Body of pancreas (tissue), 4 donors: ENCODE measurements at regions not wholly inside any gene's neighbourhood (a gene's known extent, or its start where the extent isn't known, plus 50 kb on each side); places are given as distances from the start of the nearest gene placed in this dataset.

Experiments used
- ATAC-seq: fragments of 150-250 bp; one replicate; pipeline ENCODE4 v1.9.1; 2016
- DNase-seq, 4 donors: peaks; one replicate each; pipeline ENCODE4 v3.0.0-alpha.2; 2019
- H3K27ac ChIP-seq, 4 donors: fragments of 200-600 bp; sonication (generic); 1 replicate in 3 of 4; 2 replicates in 1 of 4; pipeline versions ENCODE4 v1.5.1 to v1.6.1; 2016 to 2019; ENCODE audit warnings: mild to moderate bottlenecking in 1 of 4, mixed read lengths in 1 of 4, moderate library complexity in 1 of 4
- H3K27me3 ChIP-seq, 2 donors: fragments of 200-600 bp; sonication (generic); one replicate each; pipeline ENCODE4 v1.6.0; 2016; ENCODE audit warnings: mild to moderate bottlenecking in 1 of 2
- H3K36me3 ChIP-seq, 2 donors: fragments of 200-600 bp; sonication (generic); replicated peaks in 1 of 2; 2 replicates each; pipeline ENCODE4 v1.5.1; 2016; ENCODE audit warnings: low read depth in 2 of 2; ENCODE audit not compliant: insufficient read depth in 1 of 2
- H3K4me1 ChIP-seq: fragments of 200-600 bp; sonication (generic); one replicate; pipeline ENCODE4 v1.6.0; 2016
- H3K4me3 ChIP-seq, 2 donors: fragments of 200-600 bp; sonication (generic); 1 replicate in 1 of 2; 2 replicates in 1 of 2; pipeline ENCODE4 v1.5.1; 2016 to 2019
- H3K9me3 ChIP-seq, 3 donors: fragments of 200-600 bp; sonication (generic); 1 replicate in 2 of 3; 2 replicates in 1 of 3; pipeline ENCODE4 v1.5.1; 2016
- POLR2A ChIP-seq, 3 donors: fragments of 450-650 bp; IDR thresholded peaks; one replicate each; pipeline ENCODE4 v1.6.1; 2016; ENCODE audit warnings: antibody characterized with exemption in 3 of 3, mild to moderate bottlenecking in 2 of 3
- WGBS, 2 donors: methylation state at CpG; one replicate each; pipeline ENCODE4 v1.1.5; 2017; 5-methylcytosine and 5-hydroxymethylcytosine counted together
- intact Hi-C: fragments of 100-400 bp; cut with DNase I; formaldehyde crosslinking; loops from one replicate; pipeline ENCODE4 v1.15.1; 2023
- TF ChIP-seq, protein P1 (sequence below), 7 experiments: fragments of 450-650 bp in 4 of 7; fragments of 200-600 bp in 3 of 7; sonication (generic) in 3 of 7; IDR thresholded peaks; one replicate each; pipeline ENCODE4 v1.5.1; 2016 to 2019; ENCODE audit warnings: antibody characterized with exemption in 7 of 7

DNA sequence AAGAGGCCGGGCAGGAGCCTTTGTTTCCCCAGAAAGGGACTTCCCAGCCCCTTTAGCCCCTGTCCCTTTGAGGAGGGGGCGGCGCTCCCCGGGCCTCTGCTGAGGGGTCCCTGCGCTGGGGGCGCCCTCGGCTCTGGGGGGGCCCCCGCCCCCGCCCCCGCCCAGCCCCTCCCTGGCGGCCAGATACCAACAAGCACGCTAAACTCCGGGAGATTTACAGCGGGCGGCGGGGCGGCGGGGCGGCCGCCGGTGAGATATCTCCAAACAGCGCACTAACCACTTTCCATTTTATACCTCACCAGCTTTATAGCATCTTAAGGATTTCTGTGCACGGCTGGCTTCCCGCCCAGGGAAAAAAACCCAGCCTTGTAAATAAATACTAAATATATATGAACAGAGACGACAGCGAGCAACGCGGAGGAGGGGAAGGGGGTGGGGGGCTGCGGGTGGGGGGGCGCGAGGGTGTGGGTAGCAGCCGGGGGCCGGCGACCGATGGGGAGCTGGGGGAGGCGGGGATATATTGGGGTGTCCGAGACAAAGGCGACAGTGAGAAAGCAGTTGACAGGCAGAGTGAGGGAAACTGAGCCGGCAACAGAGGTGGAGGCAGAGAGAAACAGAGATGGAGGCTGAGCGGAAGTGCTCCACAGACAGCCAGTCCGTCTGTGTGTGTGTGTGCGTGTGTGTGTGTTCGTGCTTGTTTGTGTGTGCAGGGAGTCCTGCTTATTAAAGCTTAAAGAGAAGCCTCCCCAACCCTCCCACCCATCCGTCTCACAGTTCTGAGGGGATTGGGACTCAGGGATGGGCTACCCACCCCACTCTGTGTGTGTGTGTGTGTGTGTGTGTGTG lies 85.8 kb downstream of the HIF1AN start:
- Histone ChIP-seq H3K9me3 (no peaks in the 10 kb centered on the region), H3K36me3 (no peaks in the 10 kb centered on the region), H3K27ac (no peak overlapping the region), H3K27me3 (peaks cover 0 to 7% of the 10 kb centered on the region in 2 donors), H3K4me1 (no peaks in the 10 kb centered on the region), H3K4me3 (no peak overlapping the region)
- ATAC-seq (no peak), DNase-seq (no peak)
- WGBS, 2 donors = 13 to 17% methylated on average over 23 to 42 of the region's 44 CpGs
- intact Hi-C loops = no loop called here
- no peak for TF ChIP-seq POLR2A (IDR thresholded peaks at IDR 0.05)
- TF ChIP-seq, protein P1, sequence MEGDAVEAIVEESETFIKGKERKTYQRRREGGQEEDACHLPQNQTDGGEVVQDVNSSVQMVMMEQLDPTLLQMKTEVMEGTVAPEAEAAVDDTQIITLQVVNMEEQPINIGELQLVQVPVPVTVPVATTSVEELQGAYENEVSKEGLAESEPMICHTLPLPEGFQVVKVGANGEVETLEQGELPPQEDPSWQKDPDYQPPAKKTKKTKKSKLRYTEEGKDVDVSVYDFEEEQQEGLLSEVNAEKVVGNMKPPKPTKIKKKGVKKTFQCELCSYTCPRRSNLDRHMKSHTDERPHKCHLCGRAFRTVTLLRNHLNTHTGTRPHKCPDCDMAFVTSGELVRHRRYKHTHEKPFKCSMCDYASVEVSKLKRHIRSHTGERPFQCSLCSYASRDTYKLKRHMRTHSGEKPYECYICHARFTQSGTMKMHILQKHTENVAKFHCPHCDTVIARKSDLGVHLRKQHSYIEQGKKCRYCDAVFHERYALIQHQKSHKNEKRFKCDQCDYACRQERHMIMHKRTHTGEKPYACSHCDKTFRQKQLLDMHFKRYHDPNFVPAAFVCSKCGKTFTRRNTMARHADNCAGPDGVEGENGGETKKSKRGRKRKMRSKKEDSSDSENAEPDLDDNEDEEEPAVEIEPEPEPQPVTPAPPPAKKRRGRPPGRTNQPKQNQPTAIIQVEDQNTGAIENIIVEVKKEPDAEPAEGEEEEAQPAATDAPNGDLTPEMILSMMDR (IDR thresholded peaks at IDR 0.05) = no peak

DNA sequence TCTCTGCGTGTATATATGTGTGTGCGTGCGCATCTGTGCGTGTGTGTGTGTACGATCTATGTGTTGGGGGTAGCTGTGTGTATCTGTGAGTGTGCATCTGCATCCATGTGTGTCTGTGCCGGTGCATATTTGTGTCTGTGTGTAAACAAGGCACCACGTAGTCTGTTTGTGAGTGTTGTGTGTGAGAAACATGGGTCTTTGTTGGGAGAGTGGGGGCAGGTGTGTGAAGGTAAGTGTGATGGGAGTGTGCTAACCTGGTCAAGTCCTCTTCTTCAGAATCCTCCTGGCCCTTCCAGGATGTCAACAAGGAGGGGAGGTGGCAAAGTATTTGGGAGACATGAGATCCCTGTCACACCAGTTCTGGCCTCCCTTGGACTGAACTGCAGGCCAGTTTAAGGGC lies 87.2 kb downstream of the HIF1AN start:
- Histone ChIP-seq H3K4me3 (no peak overlapping the region), H3K27me3 (peaks cover 0 to 7% of the 10 kb centered on the region in 2 donors), H3K27ac (no peak overlapping the region), H3K9me3 (no peaks in the 10 kb centered on the region), H3K36me3 (no peaks in the 10 kb centered on the region), H3K4me1 (no peaks in the 10 kb centered on the region)
- ATAC-seq (no peak), DNase-seq (no peak)
- intact Hi-C loops = no loop called here
- 64 to 75% methylated on average over 7 of the region's 7 CpGs for WGBS, 2 donors
- TF ChIP-seq POLR2A (IDR thresholded peaks at IDR 0.05) = no peak
- TF ChIP-seq, protein P1 (IDR thresholded peaks at IDR 0.05) = no peak

DNA sequence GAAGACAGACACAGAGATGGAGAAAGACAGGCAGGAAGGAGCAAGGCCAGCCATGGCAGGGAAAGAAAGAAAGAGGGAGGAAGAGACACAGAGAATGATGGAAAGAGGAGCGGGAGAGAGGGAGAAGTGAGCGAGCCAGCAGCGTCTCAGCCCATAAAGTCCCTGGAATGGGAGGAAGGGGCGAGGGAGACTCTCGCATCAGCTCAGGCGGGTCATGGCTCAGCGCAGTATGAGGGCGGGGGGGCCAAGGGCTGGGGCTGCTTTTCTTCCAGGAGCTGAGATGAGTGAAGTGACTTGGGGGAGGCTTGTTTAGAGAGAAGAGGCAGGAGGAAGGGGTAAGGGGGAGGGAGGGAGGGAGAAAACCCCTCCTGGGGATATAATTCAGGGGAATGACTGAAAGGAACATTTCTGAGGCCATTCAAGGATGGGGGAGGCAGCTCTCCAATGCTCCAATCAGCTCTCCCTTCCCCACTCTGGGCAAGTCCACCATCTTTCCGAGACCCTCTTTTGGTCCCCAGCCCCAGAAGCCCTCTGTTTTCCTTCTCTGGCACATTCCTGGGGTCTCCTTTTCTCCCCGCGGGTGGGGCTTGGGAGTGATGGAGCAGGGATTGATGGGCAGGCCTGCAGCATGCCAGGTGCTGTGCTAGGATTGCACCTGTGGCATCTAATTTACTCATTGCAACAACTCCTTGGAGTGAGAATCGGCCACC lies 87.9 kb downstream of the HIF1AN start:
- intact Hi-C loops = no loop called here
- peaks cover 0 to 7% of the 10 kb centered on the region in 2 donors for H3K27me3 ChIP-seq
- H3K27ac ChIP-seq = no peak overlapping the region
- 47 to 52% methylated on average over 12 of the region's 12 CpGs for WGBS, 2 donors
- no peak for DNase-seq
- no peaks in the 10 kb centered on the region for H3K4me1 ChIP-seq
- no peaks in the 10 kb centered on the region for H3K9me3 ChIP-seq
- ATAC-seq = no peak
- H3K4me3 ChIP-seq = no peak overlapping the region
- TF ChIP-seq POLR2A (IDR thresholded peaks at IDR 0.05) = no peak
- TF ChIP-seq, protein P1 (IDR thresholded peaks at IDR 0.05) = no peak
- no peaks in the 10 kb centered on the region for H3K36me3 ChIP-seq

DNA sequence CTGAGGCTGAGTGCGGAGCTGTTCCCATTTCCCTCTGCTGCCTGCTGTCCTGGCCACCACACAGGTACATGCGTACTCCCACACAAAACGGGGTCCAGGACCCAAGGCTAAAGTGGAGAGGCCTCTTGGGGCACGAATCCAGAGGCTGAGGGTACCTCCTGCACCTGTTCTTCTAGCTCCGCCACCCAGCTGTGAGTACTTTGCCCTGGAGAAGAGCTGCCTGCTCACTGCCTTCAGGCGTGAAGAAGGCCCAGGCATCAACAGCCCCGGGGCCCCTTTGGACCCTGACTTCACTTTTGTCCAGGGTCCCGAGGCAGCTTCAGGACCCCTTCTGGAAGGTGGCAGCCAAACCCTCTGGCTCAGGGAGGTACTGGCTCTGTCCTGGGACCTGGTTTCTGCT lies 88.6 kb downstream of the HIF1AN start:
- H3K4me1 ChIP-seq = no peaks in the 10 kb centered on the region
- DNase-seq (no peak), ATAC-seq (no peak)
- 60 to 70% methylated on average over 4 to 8 of the region's 8 CpGs for WGBS, 2 donors
- no peak overlapping the region for H3K27ac ChIP-seq
- H3K4me3 ChIP-seq = no peak overlapping the region
- TF ChIP-seq, protein P1 (IDR thresholded peaks at IDR 0.05) = no peak
- no peak for TF ChIP-seq POLR2A (IDR thresholded peaks at IDR 0.05)
- intact Hi-C loops = no loop called here
- H3K9me3 ChIP-seq = no peaks in the 10 kb centered on the region
- peaks cover 0 to 7% of the 10 kb centered on the region in 2 donors for H3K27me3 ChIP-seq
- H3K36me3 ChIP-seq = no peaks in the 10 kb centered on the region
